ENCODE measurements at regions not wholly inside any gene's neighbourhood (a gene's known extent, or its start where the extent isn't known, plus 50 kb on each side); places are given as distances from the start of the nearest gene placed in this dataset.
A peak's percentile ranks its signal among the peaks of the same experiment; 100 is the strongest.
"Not testable (repeated sequence)": the region's sequence is repeated elsewhere in the genome, so short reads cannot be mapped to it uniquely, and the experiment has no call there.

- no peak for DNase-seq (ENCODE audit: low read depth in 2 of 2)
These were observed 85.4 kb upstream of the RALY start for GRCh38 chr20:33908336-33908735.

GRCh38 chr20:33908868-33909267 lies 84.8 kb upstream of the RALY start:
- DNase-seq (ENCODE audit: low read depth in 2 of 2), result no peak

GRCh38 chr20:33909331-33909921 lies 84.3 kb upstream of the RALY start:
- DNase-seq (ENCODE audit: low read depth in 2 of 2), result no peak

- no peak for DNase-seq (ENCODE audit: low read depth in 2 of 2)
These were observed 83.7 kb upstream of the RALY start for GRCh38 chr20:33910056-33910455.

- DNase-seq (ENCODE audit: low read depth in 2 of 2), result no peak
These were observed 83.0 kb upstream of the RALY start for GRCh38 chr20:33910529-33911327.

GRCh38 chr20:33914919-33915318 lies 78.8 kb upstream of the RALY start:
- peak in 1 of 2 donors; percentile 15 for DNase-seq (ENCODE audit: low read depth in 2 of 2)

GRCh38 chr20:33915726-33916331 lies 77.9 kb upstream of the RALY start:
- peak; percentile 36 to 46 for DNase-seq (ENCODE audit: low read depth in 2 of 2)

GRCh38 chr20:33916768-33917167 lies 76.9 kb upstream of the RALY start:
- no peak for DNase-seq (ENCODE audit: low read depth in 2 of 2)

GRCh38 chr20:33917831-33918525 lies 75.7 kb upstream of the RALY start:
- DNase-seq (ENCODE audit: low read depth in 2 of 2), result no peak

- DNase-seq (ENCODE audit: low read depth in 2 of 2), result no peak
These were observed 75.0 kb upstream of the RALY start for GRCh38 chr20:33918662-33919061.

GRCh38 chr20:33919653-33920052 lies 74.1 kb upstream of the RALY start:
- DNase-seq (ENCODE audit: low read depth in 2 of 2), result no peak

GRCh38 chr20:33922224-33922623 lies 71.5 kb upstream of the RALY start:
- DNase-seq (ENCODE audit: low read depth in 2 of 2), result no peak

GRCh38 chr20:33923740-33924139 lies 70.0 kb upstream of the RALY start:
- no peak for DNase-seq (ENCODE audit: low read depth in 2 of 2)

- no peak for DNase-seq (ENCODE audit: low read depth in 2 of 2)
These were observed 67.8 kb upstream of the RALY start for GRCh38 chr20:33925867-33926266.

GRCh38 chr20:33926425-33926824 lies 67.3 kb upstream of the RALY start:
- no peak for DNase-seq (ENCODE audit: low read depth in 2 of 2)

- no peak for DNase-seq (ENCODE audit: low read depth in 2 of 2)
These were observed 66.0 kb upstream of the RALY start for GRCh38 chr20:33927724-33928123.

- no peak for DNase-seq (ENCODE audit: low read depth in 2 of 2)
These were observed 63.8 kb upstream of the RALY start for GRCh38 chr20:33929917-33930316.

- peak; percentile 24 to 38 for DNase-seq (ENCODE audit: low read depth in 2 of 2)
These were observed 60.2 kb upstream of the RALY start for GRCh38 chr20:33933469-33933909.

- no peak for DNase-seq (ENCODE audit: low read depth in 2 of 2)
These were observed 57.1 kb upstream of the RALY start for GRCh38 chr20:33936656-33937055.

GRCh38 chr20:33939031-33939430 lies 54.7 kb upstream of the RALY start:
- not testable (repeated sequence) for DNase-seq (ENCODE audit: low read depth in 2 of 2)

GRCh38 chr20:33940666-33941065 lies 53.0 kb upstream of the RALY start:
- no peak for DNase-seq (ENCODE audit: low read depth in 2 of 2)

Measured in activated CD4-positive, alpha-beta T cell treated with anti-CD3 and anti-CD28 coated beads for 24 hours (primary cell).